Body of pancreas (tissue), 4 donors: ENCODE measurements at regions not wholly inside any gene's neighbourhood (a gene's known extent, or its start where the extent isn't known, plus 50 kb on each side); places are given as distances from the start of the nearest gene placed in this dataset.
"Not testable (repeated sequence)": the region's sequence is repeated elsewhere in the genome, so short reads cannot be mapped to it uniquely, and the experiment has no call there.

Experiments used
- CTCF ChIP-seq, 7 experiments: fragments of 450-650 bp in 4 of 7; fragments of 200-600 bp in 3 of 7; sonication (generic) in 3 of 7; IDR thresholded peaks; one replicate each; pipeline ENCODE4 v1.5.1; 2016 to 2019; ENCODE audit warnings: antibody characterized with exemption in 7 of 7
- POLR2A ChIP-seq, 3 donors: fragments of 450-650 bp; IDR thresholded peaks; one replicate each; pipeline ENCODE4 v1.6.1; 2016; ENCODE audit warnings: antibody characterized with exemption in 3 of 3, mild to moderate bottlenecking in 2 of 3

- not testable (repeated sequence) for TF ChIP-seq CTCF, POLR2A (IDR thresholded peaks at IDR 0.05)
Measured at GRCh38 chr13:52279408-52279807, 120.0 kb upstream of the NEK3 start.
